GM19023 (cell line): ENCODE measurements at regions not wholly inside any gene's neighbourhood (a gene's known extent, or its start where the extent isn't known, plus 50 kb on each side); places are given as distances from the start of the nearest gene placed in this dataset.
A peak's percentile ranks its signal among the peaks of the same experiment; 100 is the strongest.

Experiments
- ATAC-seq: cut with Tn5 transposase; IDR thresholded peaks from one replicate; pipeline ENCODE4 v1.9.1; 2021; ENCODE audit warnings: mild to moderate bottlenecking, moderate library complexity; ENCODE audit not compliant: unreplicated experiment

DNA sequence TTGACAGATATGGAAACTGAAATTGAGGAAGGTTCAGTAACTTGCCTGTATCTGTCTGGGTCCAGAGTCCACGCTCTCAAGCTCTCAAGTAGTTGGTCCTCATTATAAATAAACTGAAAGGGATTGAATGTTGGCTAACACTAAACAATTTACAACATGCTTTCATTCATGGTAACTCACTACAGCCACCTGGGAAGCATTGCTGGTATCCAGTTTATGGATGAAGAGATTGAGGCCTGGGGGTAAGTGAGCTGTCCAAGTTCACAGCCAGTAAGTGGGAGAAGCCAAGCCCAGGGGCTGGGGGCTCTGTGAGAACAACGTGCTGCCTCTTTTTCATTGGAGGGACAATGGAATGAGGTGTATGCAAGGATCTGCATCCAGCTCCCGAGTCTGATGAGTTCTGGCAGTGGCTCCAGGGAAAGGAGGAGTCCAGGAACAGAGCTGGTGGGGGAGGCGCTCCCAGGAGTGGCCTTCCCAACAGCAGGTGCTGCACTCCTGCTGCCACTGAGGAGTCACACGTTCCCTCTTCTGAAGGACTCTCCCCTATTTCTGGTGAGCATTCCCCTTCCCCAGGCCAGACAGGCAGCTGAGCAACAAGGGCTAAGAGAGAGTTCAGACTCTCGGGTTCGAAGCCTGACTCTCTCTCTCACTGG is 175.8 kb downstream of the CSNK2A3 start:
- no peak for ATAC-seq

DNA sequence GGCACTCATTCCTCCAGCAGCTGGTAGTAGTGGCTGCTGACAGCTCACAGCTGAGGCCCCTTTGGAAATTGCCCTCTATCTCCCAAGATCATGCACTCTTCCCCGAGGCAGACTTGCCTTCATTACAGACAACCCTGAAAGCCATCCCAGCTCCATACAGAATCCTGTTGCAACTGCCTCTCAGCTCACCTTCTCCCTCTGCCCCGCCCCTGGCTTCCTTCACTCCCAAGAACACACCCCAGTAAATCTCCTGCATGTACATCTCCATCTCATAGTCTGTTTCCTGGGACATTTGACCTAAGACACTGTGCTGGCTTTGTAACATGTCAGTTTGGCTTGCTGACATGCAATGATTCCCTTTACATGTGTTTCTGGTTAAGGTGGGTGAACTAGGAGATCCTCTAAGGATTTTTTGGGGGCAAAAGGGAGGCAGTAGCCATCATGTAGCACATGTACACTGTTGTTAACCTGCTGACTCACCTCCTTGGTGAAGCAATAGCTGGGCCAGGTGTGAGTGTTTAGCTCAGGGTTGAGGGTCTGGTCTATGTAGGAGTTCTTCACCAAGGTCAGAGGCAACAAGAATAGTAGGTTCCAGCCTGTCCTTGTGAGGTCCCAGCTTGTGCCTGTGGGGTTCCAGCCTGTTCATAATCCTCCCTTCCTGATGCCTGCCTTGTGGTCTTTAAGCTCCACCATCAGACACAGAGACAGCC is 179.6 kb downstream of the CSNK2A3 start:
- ATAC-seq = no peak

DNA sequence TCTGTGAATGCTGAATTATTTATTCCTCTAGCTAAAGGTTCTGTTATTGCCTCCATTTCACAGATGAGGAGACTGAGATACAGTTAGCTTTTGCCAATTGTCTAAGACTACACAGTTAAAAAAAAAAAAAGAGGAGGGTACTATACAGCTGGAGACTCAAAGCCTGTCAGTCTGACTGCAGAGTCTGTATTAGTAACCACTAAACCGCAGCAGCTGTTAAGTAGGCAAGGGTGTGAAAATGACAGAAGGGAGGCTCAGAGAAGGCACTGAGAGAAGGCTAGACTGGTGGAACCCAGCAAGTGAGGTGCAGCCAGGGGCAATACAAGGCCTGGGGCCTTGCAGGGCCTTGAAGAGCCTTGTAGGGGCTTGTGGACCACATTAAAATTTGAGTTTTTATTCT is 181.2 kb downstream of the CSNK2A3 start:
- ATAC-seq = peak; percentile 76

DNA sequence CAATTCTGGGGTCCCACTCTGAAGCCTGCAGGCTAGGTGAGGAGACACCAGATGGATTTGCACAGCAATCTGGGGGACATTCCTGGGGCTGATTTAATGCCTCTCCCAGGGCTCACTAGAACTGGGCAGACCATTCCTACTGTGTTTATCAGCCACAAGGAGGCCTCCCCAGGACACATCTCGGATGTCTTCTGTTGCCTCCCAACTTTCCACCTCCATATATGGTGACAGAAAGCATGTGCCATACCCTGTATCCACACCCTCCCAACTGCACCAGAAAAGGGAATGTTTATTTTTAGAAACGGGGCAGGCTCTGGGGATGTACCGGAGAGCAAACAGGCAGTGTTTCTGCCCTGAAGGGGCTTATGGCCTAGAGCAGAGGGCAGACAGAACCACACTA is 181.8 kb downstream of the CSNK2A3 start:
- no peak for ATAC-seq

DNA sequence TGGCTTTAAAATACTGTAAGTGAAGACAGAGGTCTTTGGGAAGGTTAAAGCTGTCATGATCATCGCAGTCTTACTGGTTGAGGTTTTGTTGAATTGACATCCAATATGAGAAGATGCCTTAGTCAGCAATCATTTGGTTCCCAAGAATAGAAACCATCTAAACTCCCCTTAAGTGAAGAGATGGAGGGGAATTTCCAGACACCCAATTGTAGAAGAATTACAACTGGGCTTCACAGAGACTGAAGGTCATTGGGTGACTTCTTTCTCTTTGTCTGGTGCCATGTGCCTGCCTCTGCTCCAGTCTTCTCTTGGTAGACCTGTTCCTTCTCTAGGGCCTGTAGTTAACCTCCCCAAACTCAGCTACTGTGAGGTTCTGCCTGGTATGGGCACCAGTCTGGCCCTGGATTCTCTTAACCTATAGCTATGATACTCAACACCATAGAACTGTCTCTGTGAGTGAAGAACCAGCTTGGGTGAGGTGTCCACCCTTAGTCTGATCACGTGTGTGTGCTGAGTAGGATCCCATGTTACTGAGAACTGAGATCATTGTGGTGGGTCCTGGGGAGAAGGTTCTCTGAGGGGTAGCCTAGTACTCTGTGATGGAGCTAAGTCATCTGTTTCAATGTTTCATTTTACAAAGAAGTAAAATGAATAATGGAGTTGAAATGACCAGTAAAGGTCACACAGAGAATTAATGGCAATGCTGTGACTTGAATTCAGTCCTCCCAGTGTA is 182.5 kb downstream of the CSNK2A3 start:
- peak; percentile 31 for ATAC-seq

DNA sequence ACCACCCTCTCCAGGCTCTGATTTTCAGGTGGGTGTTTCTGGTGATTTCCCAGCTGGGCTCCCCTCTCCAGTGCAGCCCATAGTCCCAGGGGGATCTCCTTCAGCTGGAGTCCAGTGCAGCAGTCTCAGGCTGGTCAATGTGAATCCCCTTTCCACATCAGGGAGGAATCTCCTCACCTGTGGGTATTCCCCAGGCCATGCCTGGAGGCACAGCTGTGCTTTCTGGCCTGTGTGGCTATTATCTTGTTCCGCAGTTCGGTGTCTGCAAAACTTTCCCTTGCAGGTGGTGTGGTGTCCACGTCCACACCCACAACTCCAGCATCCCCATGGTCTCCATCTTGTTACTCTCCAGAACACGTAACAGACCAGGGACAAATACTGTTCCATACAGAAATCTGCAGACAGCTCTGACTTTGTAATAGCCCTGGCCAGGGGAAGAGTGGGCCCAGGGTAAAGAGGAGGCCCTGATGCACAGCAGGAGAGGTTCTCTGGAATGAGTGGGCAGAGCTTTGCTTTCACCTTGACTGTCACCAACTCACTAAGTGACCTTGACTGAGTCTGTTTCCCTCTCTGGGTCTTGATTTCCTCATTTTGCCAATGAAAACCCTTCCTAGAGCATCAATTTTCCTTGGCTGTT is 183.2 kb downstream of the CSNK2A3 start:
- ATAC-seq = peak; percentile 42

DNA sequence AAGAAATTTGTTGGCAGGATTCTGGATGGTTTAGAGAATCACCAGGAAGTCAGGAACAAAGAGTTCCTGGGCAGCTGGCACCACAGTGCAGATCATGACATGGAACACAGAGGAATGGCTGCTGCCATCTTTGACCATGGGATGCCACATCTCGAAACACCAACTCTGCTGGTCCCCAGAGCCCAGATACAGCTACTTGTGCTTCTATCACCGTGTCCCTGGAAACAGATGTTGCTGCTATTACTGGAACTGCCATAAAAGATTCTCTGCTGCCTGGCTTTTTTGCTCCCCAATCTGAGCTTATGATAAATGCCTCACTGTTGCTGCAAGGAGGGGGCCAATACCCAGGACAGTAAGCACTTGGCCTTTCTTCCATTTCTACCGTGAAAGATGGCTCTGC is 185.2 kb downstream of the CSNK2A3 start:
- no peak for ATAC-seq

DNA sequence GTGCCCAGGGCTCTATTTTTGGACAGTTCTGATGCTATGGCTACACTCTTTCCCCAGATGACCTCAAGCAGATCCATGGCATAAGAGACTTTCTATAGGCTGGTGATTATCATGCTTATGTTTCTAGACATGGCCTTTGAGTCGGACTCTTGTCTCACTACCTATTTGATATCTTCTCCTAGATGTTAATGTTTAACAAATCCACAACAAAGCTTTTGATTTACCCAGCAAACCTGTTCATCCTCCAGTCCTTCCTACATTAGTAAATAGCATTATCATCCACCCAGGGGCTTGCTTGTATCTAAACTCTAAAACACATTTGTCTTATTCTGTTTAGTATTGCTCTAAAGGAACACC is 188.7 kb downstream of the CSNK2A3 start:
- ATAC-seq = no peak

DNA sequence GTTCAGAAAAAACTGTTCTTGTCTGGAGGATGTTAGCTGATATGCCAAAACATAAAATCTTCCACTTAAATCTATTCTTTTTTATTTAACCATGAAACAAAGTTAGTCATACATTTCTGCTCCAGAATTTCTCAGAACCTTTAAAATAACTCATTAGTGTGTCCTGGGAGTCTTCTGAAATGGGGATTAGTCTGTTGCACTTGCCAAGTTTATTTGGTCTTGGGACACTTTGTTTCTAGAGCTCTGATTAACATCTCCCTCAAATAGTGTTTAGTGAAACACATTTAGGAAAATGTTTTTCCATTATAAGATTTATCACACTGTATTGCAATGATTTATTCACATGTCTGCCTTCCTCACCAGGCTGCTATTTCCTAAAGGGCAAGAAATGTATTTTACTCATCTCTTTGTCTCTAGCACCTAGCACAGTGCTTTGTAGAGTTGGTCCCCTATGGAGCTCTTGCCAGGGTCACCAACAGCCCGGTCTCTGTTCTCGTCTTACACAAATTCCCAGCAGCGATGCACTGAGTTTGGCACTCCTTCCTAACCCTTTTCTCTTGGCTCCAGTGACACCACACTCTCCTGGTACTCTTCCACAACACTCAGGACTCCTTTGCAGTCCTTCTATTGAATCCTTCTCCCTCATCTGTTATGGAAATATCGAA is 189.2 kb downstream of the CSNK2A3 start:
- no peak for ATAC-seq

DNA sequence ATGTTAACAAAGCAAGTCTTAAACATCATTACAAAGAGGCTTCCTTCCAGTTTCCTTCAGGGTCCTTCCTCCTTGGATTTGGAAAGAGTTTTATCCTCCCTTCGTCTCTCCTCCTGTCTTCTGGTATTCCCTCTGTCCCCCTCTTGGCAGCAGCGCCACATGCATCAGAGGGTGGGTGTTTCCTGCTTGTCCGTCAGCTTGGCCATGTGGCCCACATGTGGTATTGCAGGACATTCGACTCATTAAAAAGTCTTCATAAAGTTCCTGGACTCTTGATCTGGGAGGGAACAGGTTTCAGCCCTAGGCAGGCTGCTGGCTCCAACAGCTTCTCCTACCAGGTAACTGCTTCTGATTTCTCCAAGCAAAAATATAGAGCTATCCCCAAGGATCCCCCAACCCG is 189.8 kb downstream of the CSNK2A3 start:
- ATAC-seq = no peak

DNA sequence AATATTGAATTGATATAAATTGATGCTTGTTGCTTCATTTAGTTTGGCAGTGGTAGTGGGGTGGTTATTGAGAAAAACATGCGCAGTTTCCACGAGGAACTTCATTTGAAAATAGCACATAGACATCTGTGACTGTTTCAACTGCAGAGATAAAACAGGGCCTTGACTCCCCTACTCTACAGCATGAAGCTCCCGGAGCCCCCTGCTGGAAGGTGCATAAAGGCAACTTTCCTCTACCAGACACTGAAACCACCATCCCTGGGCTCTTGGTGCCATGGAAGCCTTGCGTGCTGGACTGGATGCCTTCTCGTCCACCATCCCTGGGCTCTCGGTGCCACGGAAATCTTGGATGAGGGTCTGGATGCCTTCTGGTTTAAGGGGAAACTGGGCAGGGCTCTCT is 195.9 kb downstream of the CSNK2A3 start:
- no peak for ATAC-seq

DNA sequence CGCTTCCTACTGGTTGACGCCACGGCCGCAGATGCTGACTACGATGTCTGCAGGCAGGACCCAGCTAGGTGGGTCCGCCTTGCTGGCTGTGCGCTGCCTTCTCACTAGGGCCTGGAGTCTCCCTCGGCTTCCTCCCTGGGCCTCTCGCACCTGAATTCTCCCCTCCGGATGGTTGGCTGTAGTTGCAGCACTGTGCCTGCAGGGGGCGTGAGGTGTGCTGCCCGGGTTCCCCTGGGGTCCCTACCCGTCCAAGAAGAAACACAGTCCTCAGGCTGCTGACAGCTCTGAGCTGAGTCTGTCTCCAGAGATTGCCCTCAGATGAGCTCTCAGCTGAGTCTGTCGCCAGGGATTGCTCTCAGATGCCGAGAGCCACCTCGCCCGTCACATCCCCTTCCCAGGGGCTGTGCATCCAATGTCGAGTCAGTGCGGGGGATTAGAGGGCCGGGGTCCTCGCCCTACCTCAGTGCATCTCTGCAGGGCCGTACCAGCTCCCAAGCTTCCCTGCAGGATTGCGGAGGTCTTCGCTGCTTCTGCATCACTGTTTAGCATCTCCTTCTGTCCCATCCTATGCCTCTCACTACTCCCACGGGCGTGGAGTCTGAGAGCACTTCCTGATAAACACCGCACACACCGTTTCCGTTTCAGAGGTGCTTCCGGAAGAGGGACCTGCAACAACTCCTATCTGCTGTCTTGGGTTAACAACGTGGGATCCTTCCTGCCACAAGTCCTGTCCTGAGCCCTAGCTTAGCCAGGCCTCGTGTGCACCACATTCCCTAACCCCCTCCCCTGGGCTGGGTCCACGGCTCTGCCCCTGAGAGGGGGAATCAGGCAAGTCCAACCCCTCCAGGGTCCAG is 196.9 kb downstream of the CSNK2A3 start:
- ATAC-seq = no peak

DNA sequence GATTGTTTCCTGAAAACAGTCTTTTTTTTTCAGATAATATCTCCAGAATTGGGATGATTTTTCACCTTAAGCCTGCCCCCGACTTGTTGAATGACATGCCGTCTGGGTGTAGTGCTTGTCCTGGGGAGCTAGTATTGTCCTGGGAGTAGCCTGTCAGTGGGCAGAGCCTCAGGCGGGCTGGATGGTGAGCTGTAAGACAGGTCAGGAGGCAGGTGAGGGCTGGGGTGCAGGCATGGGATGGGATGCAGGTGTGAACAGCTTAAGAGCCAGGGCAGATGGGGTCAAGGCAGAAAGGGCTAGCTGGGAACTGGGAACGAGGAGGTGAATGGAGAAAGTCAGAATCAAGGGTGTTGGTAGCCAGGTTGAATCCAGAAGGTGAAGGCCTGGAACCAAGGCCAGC is 200.2 kb downstream of the CSNK2A3 start:
- no peak for ATAC-seq

DNA sequence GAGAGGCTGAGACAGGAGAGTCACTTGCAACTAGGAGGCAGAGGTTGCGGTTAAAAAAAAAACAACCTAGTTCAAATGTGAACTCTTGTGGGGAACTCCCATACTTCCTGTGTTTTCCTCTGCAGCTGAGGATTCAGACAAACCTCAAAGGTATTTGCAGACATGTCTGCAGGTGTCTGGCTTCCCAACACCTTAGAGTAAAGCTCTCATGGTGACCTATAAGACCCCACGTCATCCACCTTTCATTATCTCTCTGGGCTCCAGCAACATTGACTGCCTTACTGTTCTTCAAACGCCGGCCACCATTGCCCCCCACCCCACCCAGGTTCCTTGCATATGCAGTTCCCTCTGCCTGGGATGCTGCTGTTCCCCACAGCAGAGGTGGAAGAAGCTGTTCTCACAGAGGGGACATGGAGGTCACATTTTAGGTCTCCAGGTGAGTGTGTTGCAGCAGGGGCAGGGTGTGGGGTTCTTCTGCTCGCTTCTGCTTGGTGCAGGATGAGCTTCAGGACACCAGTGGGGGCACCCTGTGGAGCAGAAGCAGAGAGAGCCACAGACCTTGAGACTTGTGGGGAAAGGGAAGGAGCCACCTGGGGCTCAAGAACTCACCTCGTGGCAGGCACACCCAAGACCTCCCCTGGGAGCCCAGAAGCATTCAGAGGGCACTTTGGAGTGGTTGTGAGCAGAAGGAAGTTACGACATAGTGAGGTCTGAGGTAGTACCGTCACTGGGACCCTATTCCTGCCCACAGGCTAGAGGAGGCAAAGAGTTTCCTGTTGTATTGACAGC is 203.2 kb downstream of the CSNK2A3 start:
- ATAC-seq = no peak

DNA sequence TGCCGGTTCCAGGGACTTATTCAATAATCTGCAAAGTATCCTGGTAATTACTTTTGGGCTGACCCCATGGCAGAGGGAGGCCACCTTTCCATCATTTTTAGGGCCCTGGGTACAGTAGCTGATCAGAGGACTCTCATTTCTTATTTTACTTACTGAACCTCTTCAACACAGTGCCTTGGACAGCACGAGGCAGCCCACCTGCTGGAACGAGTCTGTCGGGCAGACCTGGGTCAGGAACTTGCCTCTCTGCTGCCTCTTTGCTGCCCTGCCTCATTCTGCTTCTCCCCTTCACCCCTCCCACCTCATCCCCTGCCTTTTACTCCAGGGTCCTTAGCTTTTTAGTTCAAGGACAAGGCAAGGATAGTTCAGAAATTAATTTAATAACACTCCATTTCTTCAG is 204.5 kb downstream of the CSNK2A3 start:
- ATAC-seq = no peak

DNA sequence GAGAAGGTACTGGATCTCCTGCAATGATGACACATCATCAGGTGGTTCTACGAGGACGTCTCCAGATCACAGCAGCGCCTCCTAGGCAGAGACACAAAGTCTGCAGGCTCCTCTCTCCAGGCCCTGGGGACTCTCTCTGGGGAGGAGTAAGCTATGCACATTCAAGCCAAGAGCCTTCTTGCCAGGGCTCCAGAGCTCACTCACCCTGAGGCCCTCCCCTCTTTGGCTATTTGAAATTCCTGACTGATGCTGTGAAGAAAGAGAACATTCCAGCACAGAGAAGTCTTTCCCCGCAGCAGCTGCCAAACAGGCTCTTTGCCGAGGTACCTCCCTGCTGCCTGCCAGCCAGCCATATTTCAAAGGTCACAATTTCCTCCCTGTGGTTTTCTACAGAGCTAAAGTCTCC is 204.9 kb downstream of the CSNK2A3 start:
- no peak for ATAC-seq

DNA sequence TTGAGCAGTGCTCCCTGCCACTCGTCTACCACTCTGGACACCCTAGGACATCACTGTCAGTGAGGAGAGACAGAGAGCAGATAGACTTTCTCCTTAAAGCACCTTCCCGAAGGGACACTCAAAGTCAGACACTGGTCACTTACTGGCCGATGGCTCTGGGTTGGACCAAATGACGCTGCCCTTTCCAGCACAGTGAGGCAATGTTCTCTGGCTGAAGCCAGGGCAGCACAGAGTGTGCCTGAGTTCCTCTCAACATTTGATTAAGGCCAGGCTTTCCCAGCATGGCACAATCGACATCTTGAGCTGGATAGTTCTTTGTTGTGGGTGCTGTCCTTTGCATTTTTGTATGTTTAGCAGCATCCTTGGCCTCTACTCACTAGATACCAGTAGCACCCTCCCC is 206.2 kb downstream of the CSNK2A3 start:
- no peak for ATAC-seq

DNA sequence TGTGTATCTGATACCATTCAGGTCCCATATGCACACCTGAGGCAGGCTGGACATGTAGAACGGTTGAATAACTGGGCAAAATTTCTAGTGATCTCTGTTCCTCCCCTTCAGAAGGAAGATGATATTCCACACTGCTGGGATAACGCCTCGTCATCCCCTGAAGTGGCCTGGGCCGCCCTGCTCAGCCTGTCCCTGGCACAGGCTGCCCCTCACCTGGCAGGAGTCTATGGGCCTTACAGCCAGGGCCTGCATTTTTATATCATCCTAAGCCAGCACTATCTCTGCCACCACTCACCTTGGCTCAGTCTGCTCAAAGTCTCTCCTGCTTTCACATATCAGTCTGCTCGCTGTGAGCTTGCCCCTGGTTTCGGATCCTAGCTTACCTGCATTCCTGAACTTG is 209.2 kb downstream of the CSNK2A3 start:
- ATAC-seq = no peak

DNA sequence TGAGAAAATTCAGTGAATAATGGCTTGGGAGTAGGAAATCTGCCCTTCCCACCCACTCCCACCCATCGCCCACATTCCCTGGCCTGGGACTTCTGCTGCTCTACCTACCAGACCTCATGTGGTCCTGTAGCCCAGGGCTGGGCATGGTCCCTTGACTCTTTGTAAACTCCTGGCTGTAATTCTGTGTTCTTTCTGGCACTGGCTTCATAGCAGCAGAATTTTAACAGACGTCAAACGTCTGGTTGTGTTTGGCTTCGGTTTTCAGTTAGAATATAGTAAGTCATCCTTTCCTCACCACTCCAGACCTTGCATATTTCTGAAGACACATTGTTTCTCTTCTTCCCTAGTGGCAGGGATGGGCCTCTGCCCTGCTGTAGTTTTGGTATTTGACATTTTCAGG is 210.6 kb downstream of the CSNK2A3 start:
- ATAC-seq = no peak

DNA sequence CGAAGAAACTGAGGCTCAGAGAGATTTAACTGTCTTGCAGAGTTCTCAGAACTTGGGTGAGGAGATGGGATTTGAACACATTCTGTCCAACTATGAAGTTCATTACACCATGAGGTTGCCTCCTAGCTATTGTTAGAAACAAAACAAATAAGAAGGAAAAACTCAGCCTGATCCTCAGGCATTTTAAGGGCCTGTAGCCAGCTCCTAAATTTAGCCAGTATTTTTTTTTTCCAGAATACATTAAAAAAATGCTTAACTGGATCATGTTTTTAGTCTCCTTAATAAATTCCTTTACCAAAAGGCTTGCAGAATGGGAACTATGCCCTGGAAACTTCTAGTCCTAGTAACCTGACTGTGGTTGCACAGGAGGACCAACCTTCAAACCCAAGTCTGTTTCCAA is 212.0 kb downstream of the CSNK2A3 start:
- ATAC-seq = no peak
